Eye (tissue), 1 donor: ENCODE measurements at regions not wholly inside any gene's neighbourhood (a gene's known extent, or its start where the extent isn't known, plus 50 kb on each side); places are given as distances from the start of the nearest gene placed in this dataset.
"Not testable (repeated sequence)": the region's sequence is repeated elsewhere in the genome, so short reads cannot be mapped to it uniquely, and the experiment has no call there.

Source experiments
- DNase-seq: peaks from one replicate; pipeline ENCODE4 v3.0.0-alpha.2; 2015

- DNase-seq, result no peak
Observed at GRCh38 chr3:177249203-177249602, 51.9 kb upstream of the TBL1XR1 start.

GRCh38 chr3:177250151-177250550, 52.9 kb upstream of the TBL1XR1 start:
- DNase-seq, result no peak

GRCh38 chr3:177251755-177252154, 54.5 kb upstream of the TBL1XR1 start:
- DNase-seq, result no peak

GRCh38 chr3:177257006-177257405, 59.7 kb upstream of the TBL1XR1 start:
- no peak for DNase-seq

- no peak for DNase-seq
Observed at GRCh38 chr3:177257625-177258024, 60.3 kb upstream of the TBL1XR1 start.

- peak; percentile 22 for DNase-seq
Observed at GRCh38 chr3:177262396-177262795, 65.1 kb upstream of the TBL1XR1 start.

GRCh38 chr3:177263615-177264368, 66.5 kb upstream of the TBL1XR1 start:
- no peak for DNase-seq

- DNase-seq, result not testable (repeated sequence)
Observed at GRCh38 chr3:177271811-177272501, 74.7 kb upstream of the TBL1XR1 start.

- no peak for DNase-seq
Observed at GRCh38 chr3:177278016-177278415, 80.7 kb upstream of the TBL1XR1 start.

GRCh38 chr3:177279118-177279815, 82.0 kb upstream of the TBL1XR1 start:
- DNase-seq, result no peak

- DNase-seq, result no peak
Observed at GRCh38 chr3:177281292-177282118, 84.2 kb upstream of the TBL1XR1 start.

- DNase-seq, result no peak
Observed at GRCh38 chr3:177282119-177282655, 84.9 kb upstream of the TBL1XR1 start.

- DNase-seq, result no peak
Observed at GRCh38 chr3:177283983-177284382, 86.7 kb upstream of the TBL1XR1 start.

GRCh38 chr3:177284383-177284881, 87.2 kb upstream of the TBL1XR1 start:
- DNase-seq, result peak; percentile 11

- DNase-seq, result no peak
Observed at GRCh38 chr3:177286034-177286433, 88.8 kb upstream of the TBL1XR1 start.

- no peak for DNase-seq
Observed at GRCh38 chr3:177287231-177287630, 89.9 kb upstream of the TBL1XR1 start.

GRCh38 chr3:177290633-177291032, 93.4 kb upstream of the TBL1XR1 start:
- DNase-seq, result no peak

GRCh38 chr3:177294221-177294620, 96.9 kb upstream of the TBL1XR1 start:
- DNase-seq, result no peak

GRCh38 chr3:177295116-177295515, 97.8 kb upstream of the TBL1XR1 start:
- DNase-seq, result no peak

GRCh38 chr3:177299250-177299649, 102.0 kb upstream of the TBL1XR1 start:
- no peak for DNase-seq

GRCh38 chr3:177300039-177300833, 103.0 kb upstream of the TBL1XR1 start:
- DNase-seq, result peak; percentile 87

- DNase-seq, result no peak
Observed at GRCh38 chr3:177300842-177301241, 103.6 kb upstream of the TBL1XR1 start.
